ENCODE measurements at regions not wholly inside any gene's neighbourhood (a gene's known extent, or its start where the extent isn't known, plus 50 kb on each side); places are given as distances from the start of the nearest gene placed in this dataset.

DNA sequence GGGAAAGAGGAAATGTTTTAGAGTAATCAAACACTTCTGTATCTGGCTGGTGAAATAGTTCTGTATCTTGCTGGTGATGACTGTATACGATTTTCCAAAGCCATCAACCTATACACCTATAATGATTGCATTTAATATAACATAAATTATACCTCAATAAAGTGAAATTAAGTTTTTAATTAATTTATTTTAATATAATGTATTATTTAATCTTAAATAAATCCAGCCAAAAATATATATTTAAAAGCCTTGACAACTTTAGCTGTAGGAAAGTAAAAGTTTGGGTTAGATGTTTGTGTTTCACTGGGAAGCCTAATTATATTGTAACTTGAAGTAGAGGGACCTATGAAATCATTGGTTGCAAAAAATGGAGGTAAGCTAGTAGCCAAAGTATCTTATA, 654.8 kb upstream of the MIS18BP1 start:
- intact Hi-C loops (cut with DNase I; ENCODE audit: low total_unique reads): no loop called here

DNA sequence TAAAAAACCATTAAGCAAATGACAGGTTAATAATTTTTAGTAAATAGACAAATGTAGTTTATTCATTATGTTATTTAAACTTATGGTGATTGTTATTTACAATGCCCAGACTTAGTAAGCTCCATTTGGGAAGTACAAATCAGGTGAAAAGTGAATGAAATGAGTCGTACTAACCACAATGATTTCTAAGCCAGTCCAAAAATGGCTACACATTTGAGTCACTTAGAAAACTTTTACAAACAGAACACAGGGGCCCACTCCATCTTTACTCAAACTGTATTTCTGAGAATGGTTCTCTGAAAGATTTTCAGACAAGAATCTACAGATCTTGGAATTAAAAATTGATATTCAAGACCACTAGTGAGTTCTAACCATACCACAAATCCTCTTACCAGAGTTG, 653.3 kb upstream of the MIS18BP1 start:
- no peak overlapping the region for H3K27ac ChIP-seq
- intact Hi-C loops (cut with DNase I; ENCODE audit: low total_unique reads): no loop called here
- no peak overlapping the region for H3K4me3 ChIP-seq
- H3K36me3 ChIP-seq (ENCODE audit: low read depth, missing control alignments): no peaks in the 10 kb centered on the region
- no peaks in the 10 kb centered on the region for H3K4me1 ChIP-seq
- H3K27me3 ChIP-seq: no peaks in the 10 kb centered on the region
- no peak for DNase-seq
- no peaks in the 10 kb centered on the region for H3K9me3 ChIP-seq
- TF ChIP-seq, protein P1, sequence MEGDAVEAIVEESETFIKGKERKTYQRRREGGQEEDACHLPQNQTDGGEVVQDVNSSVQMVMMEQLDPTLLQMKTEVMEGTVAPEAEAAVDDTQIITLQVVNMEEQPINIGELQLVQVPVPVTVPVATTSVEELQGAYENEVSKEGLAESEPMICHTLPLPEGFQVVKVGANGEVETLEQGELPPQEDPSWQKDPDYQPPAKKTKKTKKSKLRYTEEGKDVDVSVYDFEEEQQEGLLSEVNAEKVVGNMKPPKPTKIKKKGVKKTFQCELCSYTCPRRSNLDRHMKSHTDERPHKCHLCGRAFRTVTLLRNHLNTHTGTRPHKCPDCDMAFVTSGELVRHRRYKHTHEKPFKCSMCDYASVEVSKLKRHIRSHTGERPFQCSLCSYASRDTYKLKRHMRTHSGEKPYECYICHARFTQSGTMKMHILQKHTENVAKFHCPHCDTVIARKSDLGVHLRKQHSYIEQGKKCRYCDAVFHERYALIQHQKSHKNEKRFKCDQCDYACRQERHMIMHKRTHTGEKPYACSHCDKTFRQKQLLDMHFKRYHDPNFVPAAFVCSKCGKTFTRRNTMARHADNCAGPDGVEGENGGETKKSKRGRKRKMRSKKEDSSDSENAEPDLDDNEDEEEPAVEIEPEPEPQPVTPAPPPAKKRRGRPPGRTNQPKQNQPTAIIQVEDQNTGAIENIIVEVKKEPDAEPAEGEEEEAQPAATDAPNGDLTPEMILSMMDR (IDR thresholded peaks at IDR 0.05): no peak
- TF ChIP-seq POLR2A (IDR thresholded peaks at IDR 0.05): no peak
- WGBS, 2 donors: 89 to 93% methylated on average over 1 of the region's 1 CpG

More for the DNA sequence above, 654.8 kb upstream of the MIS18BP1 start:
- Histone ChIP-seq H3K4me3 (no peak overlapping the region), H3K4me1 (no peaks in the 10 kb centered on the region), H3K27me3 (no peaks in the 10 kb centered on the region), H3K36me3 (ENCODE audit: low read depth, missing control alignments) (no peaks in the 10 kb centered on the region), H3K27ac (no peak overlapping the region), H3K9me3 (no peaks in the 10 kb centered on the region)
- TF ChIP-seq, protein P1 (IDR thresholded peaks at IDR 0.05): no peak
- TF ChIP-seq POLR2A (IDR thresholded peaks at IDR 0.05): no peak
- WGBS, 2 donors: 79 to 86% methylated on average over 1 of the region's 1 CpG
- no peak for DNase-seq

DNA sequence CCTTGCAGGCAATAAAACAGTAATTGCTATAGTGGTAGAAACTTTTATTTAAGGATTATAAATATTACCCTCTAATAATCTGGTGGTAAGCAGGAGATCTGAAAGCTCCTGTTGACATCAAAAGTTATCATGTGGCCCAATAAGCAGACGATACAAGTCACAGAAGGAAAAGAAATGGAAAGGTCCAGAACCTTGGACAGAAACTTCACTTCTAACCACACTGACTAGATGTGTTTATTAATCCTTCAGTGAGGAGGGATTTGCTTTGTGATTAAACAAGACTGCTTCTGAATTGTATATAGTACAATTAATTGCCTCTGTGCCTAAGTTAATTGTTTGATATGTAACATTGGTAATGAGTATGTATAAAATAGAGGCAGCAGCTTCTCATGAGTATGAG, 652.7 kb upstream of the MIS18BP1 start:
- no peak for DNase-seq
- intact Hi-C loops (cut with DNase I; ENCODE audit: low total_unique reads): no loop called here
- Histone ChIP-seq H3K27me3 (no peaks in the 10 kb centered on the region), H3K4me3 (no peak overlapping the region), H3K36me3 (ENCODE audit: low read depth, missing control alignments) (no peaks in the 10 kb centered on the region), H3K4me1 (no peaks in the 10 kb centered on the region), H3K27ac (no peak overlapping the region), H3K9me3 (no peaks in the 10 kb centered on the region)
- 61 to 75% methylated on average over 1 of the region's 1 CpG for WGBS, 2 donors
- TF ChIP-seq POLR2A (IDR thresholded peaks at IDR 0.05): no peak
- TF ChIP-seq, protein P1 (IDR thresholded peaks at IDR 0.05): no peak

DNA sequence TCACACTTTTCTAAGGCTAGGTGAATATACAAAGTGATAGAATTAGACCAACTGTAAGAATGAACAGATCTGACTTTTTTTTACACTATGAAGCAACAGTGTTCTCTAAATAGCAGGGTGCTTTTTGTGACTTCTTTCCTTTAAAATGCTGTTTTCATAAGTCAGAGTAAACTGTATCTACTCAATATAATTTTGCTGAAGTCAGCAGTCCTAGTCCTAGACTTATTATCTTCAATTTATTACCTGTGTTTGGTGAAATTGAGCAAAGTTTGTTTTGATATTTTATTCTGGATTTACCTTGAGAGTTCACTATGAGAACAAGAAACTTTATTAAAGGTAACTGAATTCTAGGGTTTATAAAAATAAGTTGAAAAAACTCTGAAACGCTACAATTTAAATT, 651.3 kb upstream of the MIS18BP1 start:
- H3K27ac ChIP-seq: no peak overlapping the region
- no peaks in the 10 kb centered on the region for H3K36me3 ChIP-seq (ENCODE audit: low read depth, missing control alignments)
- DNase-seq: no peak
- H3K27me3 ChIP-seq: no peaks in the 10 kb centered on the region
- no peaks in the 10 kb centered on the region for H3K4me1 ChIP-seq
- H3K9me3 ChIP-seq: no peaks in the 10 kb centered on the region
- WGBS, 2 donors: 87 to 96% methylated on average over 1 of the region's 1 CpG
- TF ChIP-seq POLR2A (IDR thresholded peaks at IDR 0.05): no peak
- TF ChIP-seq, protein P1 (IDR thresholded peaks at IDR 0.05): no peak
- intact Hi-C loops (cut with DNase I; ENCODE audit: low total_unique reads): no loop called here
- H3K4me3 ChIP-seq: no peak overlapping the region

DNA sequence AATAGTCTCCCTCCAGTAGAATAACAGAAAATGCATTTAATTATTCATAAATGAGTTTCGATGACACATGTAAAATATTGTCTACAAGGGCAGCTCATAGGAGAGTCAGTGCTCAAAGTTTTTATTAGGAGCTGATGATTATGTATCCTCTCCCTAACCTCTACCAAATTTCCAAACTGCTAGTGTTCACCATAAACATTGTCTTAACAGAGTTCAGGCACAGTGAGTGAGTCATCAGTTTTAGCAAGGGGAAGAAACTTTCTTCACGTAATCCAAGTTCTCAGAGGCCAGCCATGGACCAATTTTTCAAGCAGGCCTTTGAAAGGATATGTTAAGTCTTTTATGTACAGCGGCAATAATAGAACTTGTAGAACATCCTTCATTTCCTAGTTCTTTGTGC, 649.2 kb upstream of the MIS18BP1 start:
- DNase-seq: no peak
- Histone ChIP-seq H3K27me3 (no peaks in the 10 kb centered on the region), H3K4me1 (no peaks in the 10 kb centered on the region), H3K27ac (no peak overlapping the region), H3K9me3 (no peaks in the 10 kb centered on the region), H3K36me3 (ENCODE audit: low read depth, missing control alignments) (no peaks in the 10 kb centered on the region), H3K4me3 (no peak overlapping the region)
- TF ChIP-seq, protein P1 (IDR thresholded peaks at IDR 0.05): no peak
- TF ChIP-seq POLR2A (IDR thresholded peaks at IDR 0.05): no peak
- intact Hi-C loops (cut with DNase I; ENCODE audit: low total_unique reads): no loop called here
- WGBS, 2 donors: 91 to 94% methylated on average over 3 of the region's 3 CpGs
